KOPT-K1 (cell line): ENCODE measurements at regions not wholly inside any gene's neighbourhood (a gene's known extent, or its start where the extent isn't known, plus 50 kb on each side); places are given as distances from the start of the nearest gene placed in this dataset.

ENCODE experiments used
- H3K27ac ChIP-seq: fragments of 200-600 bp; sonication (generic); 2 replicates; pipeline ENCODE4 v1.5.1; 2016; ENCODE audit warnings: antibody characterized with exemption, mild to moderate bottlenecking, low read depth, low read length; ENCODE audit not compliant: poor library complexity, severe bottlenecking
- H3K36me3 ChIP-seq: fragments of 200-600 bp; sonication (generic); 2 replicates; pipeline ENCODE4 v1.5.1; 2017; ENCODE audit warnings: antibody characterized with exemption, mild to moderate bottlenecking, low read length, moderate library complexity; ENCODE audit not compliant: insufficient read depth
- H3K9me3 ChIP-seq: fragments of 200-600 bp; sonication (generic); 2 replicates; pipeline ENCODE4 v1.5.1; 2017; ENCODE audit warnings: antibody characterized with exemption, low read length, mild to moderate bottlenecking; ENCODE audit not compliant: insufficient read depth, poor library complexity, severe bottlenecking

GRCh38 chr2:207399301-207399700 is 130.5 kb upstream of the CREB1 start:
- Histone ChIP-seq H3K36me3 (no peaks in the 10 kb centered on the region), H3K27ac (no peak overlapping the region), H3K9me3 (no peaks in the 10 kb centered on the region)

- Histone ChIP-seq H3K27ac (no peak overlapping the region), H3K36me3 (no peaks in the 10 kb centered on the region), H3K9me3 (no peaks in the 10 kb centered on the region)
Observed at GRCh38 chr2:207401338-207401737, 128.4 kb upstream of the CREB1 start.

- H3K36me3 ChIP-seq, result no peaks in the 10 kb centered on the region
- no peaks in the 10 kb centered on the region for H3K9me3 ChIP-seq
- no peak overlapping the region for H3K27ac ChIP-seq
Observed at GRCh38 chr2:207403141-207403540, 126.6 kb upstream of the CREB1 start.

- Histone ChIP-seq H3K9me3 (no peaks in the 10 kb centered on the region), H3K36me3 (no peaks in the 10 kb centered on the region), H3K27ac (no peak overlapping the region)
Observed at GRCh38 chr2:207403950-207404349, 125.8 kb upstream of the CREB1 start.

GRCh38 chr2:207405150-207405549 is 124.6 kb upstream of the CREB1 start:
- H3K27ac ChIP-seq, result no peak overlapping the region
- no peaks in the 10 kb centered on the region for H3K36me3 ChIP-seq
- no peaks in the 10 kb centered on the region for H3K9me3 ChIP-seq

GRCh38 chr2:207408086-207408794 is 121.5 kb upstream of the CREB1 start:
- no peak overlapping the region for H3K27ac ChIP-seq
- H3K9me3 ChIP-seq, result no peaks in the 10 kb centered on the region

GRCh38 chr2:207409517-207409916 is 120.2 kb upstream of the CREB1 start:
- no peak overlapping the region for H3K27ac ChIP-seq
- no peaks in the 10 kb centered on the region for H3K36me3 ChIP-seq
- no peaks in the 10 kb centered on the region for H3K9me3 ChIP-seq

More at GRCh38 chr2:207408086-207408794, 121.5 kb upstream of the CREB1 start:
- H3K36me3 ChIP-seq, result no peaks in the 10 kb centered on the region

GRCh38 chr2:207412787-207413310 is 116.9 kb upstream of the CREB1 start:
- Histone ChIP-seq H3K36me3 (no peaks in the 10 kb centered on the region), H3K9me3 (no peaks in the 10 kb centered on the region), H3K27ac (no peak overlapping the region)

GRCh38 chr2:207413376-207413907 is 116.3 kb upstream of the CREB1 start:
- Histone ChIP-seq H3K27ac (no peak overlapping the region), H3K9me3 (no peaks in the 10 kb centered on the region), H3K36me3 (no peaks in the 10 kb centered on the region)

GRCh38 chr2:207416111-207416510 is 113.7 kb upstream of the CREB1 start:
- Histone ChIP-seq H3K27ac (no peak overlapping the region), H3K9me3 (no peaks in the 10 kb centered on the region), H3K36me3 (no peaks in the 10 kb centered on the region)

GRCh38 chr2:207416900-207417299 is 112.9 kb upstream of the CREB1 start:
- no peaks in the 10 kb centered on the region for H3K9me3 ChIP-seq
- no peak overlapping the region for H3K27ac ChIP-seq
- H3K36me3 ChIP-seq, result no peaks in the 10 kb centered on the region

- no peak overlapping the region for H3K27ac ChIP-seq
- H3K36me3 ChIP-seq, result no peaks in the 10 kb centered on the region
- H3K9me3 ChIP-seq, result no peaks in the 10 kb centered on the region
Observed at GRCh38 chr2:207417301-207417718, 112.5 kb upstream of the CREB1 start.

- Histone ChIP-seq H3K36me3 (no peaks in the 10 kb centered on the region), H3K9me3 (no peaks in the 10 kb centered on the region), H3K27ac (no peak overlapping the region)
Observed at GRCh38 chr2:207418419-207418818, 111.3 kb upstream of the CREB1 start.

- Histone ChIP-seq H3K9me3 (no peaks in the 10 kb centered on the region), H3K36me3 (no peaks in the 10 kb centered on the region), H3K27ac (no peak overlapping the region)
Observed at GRCh38 chr2:207419331-207419730, 110.4 kb upstream of the CREB1 start.

GRCh38 chr2:207421671-207422070 is 108.1 kb upstream of the CREB1 start:
- no peaks in the 10 kb centered on the region for H3K36me3 ChIP-seq
- no peak overlapping the region for H3K27ac ChIP-seq
- H3K9me3 ChIP-seq, result no peaks in the 10 kb centered on the region

GRCh38 chr2:207422380-207422779 is 107.4 kb upstream of the CREB1 start:
- H3K27ac ChIP-seq, result no peak overlapping the region
- H3K36me3 ChIP-seq, result no peaks in the 10 kb centered on the region
- H3K9me3 ChIP-seq, result no peaks in the 10 kb centered on the region
